ENCODE measurements at regions not wholly inside any gene's neighbourhood (a gene's known extent, or its start where the extent isn't known, plus 50 kb on each side); places are given as distances from the start of the nearest gene placed in this dataset.

- TF ChIP-seq CTCF (IDR thresholded peaks at IDR 0.05; ENCODE audit: poor library complexity) (no peak), EZH2phosphoT487 (IDR thresholded peaks at IDR 0.05; ENCODE audit: low read depth, severe bottlenecking, unreplicated experiment) (no peak)
These were observed 384.5 kb downstream of the GRXCR1 start for GRCh38 chr4:43277003-43277402.
